Peyer's patch (tissue), 4 donors: ENCODE measurements at regions not wholly inside any gene's neighbourhood (a gene's known extent, or its start where the extent isn't known, plus 50 kb on each side); places are given as distances from the start of the nearest gene placed in this dataset.

Experiments
- DNase-seq, 3 donors: peaks; one replicate each; pipeline ENCODE4 v3.0.0-alpha.2; 2017 to 2019
- H3K27ac ChIP-seq, 4 donors: fragments of 200-600 bp; sonication (generic); one replicate each; pipeline ENCODE4 v1.5.1; 2016 to 2019
- H3K27me3 ChIP-seq, 2 donors: fragments of 200-600 bp; sonication (generic); one replicate each; pipeline ENCODE4 v1.5.1; 2019
- H3K36me3 ChIP-seq, 3 donors: fragments of 200-600 bp; sonication (generic); one replicate each; pipeline ENCODE4 v1.5.1; 2016 to 2019
- H3K4me1 ChIP-seq, 4 donors: fragments of 200-600 bp; sonication (generic); one replicate each; pipeline ENCODE4 v1.5.1; 2016 to 2019
- H3K4me3 ChIP-seq, 4 donors: fragments of 200-600 bp; sonication (generic); 1 replicate in 3 of 4; 2 replicates in 1 of 4; pipeline ENCODE4 v1.5.1; 2016 to 2019; ENCODE audit warnings: mild to moderate bottlenecking in 1 of 4
- H3K9me3 ChIP-seq, 4 donors: fragments of 200-600 bp; sonication (generic); one replicate each; pipeline ENCODE4 v1.5.1; 2016 to 2019; ENCODE audit warnings: mild to moderate bottlenecking in 1 of 4
- CTCF ChIP-seq, 6 experiments: fragments of 450-650 bp in 4 of 6; fragments of 200-600 bp in 2 of 6; sonication (generic) in 1 of 6; IDR thresholded peaks; one replicate each; pipeline ENCODE4 v1.5.1; 2017 to 2019; ENCODE audit warnings: antibody characterized with exemption in 6 of 6, mild to moderate bottlenecking in 3 of 6, moderate library complexity in 1 of 6
- POLR2A ChIP-seq, 2 donors: fragments of 450-650 bp; IDR thresholded peaks; one replicate each; pipeline ENCODE4 v1.5.1; 2017; ENCODE audit warnings: antibody characterized with exemption in 2 of 2, mild to moderate bottlenecking in 2 of 2, moderate library complexity in 2 of 2

GRCh38 chr1:73914951-73915350, 283.0 kb downstream of the LRRIQ3 start:
- H3K27me3 ChIP-seq: no peaks in the 10 kb centered on the region
- no peak overlapping the region for H3K27ac ChIP-seq
- H3K9me3 ChIP-seq: no peaks in the 10 kb centered on the region
- no peak overlapping the region for H3K4me3 ChIP-seq
- no peak for TF ChIP-seq CTCF (IDR thresholded peaks at IDR 0.05)
- no peak for TF ChIP-seq POLR2A (IDR thresholded peaks at IDR 0.05)
- no peak for DNase-seq
- H3K4me1 ChIP-seq: no peaks in the 10 kb centered on the region
- no peaks in the 10 kb centered on the region for H3K36me3 ChIP-seq

GRCh38 chr1:73913025-73913424, 285.0 kb downstream of the LRRIQ3 start:
- Histone ChIP-seq H3K4me1 (no peaks in the 10 kb centered on the region), H3K36me3 (no peaks in the 10 kb centered on the region), H3K4me3 (no peak overlapping the region), H3K27ac (no peak overlapping the region), H3K27me3 (no peaks in the 10 kb centered on the region), H3K9me3 (no peaks in the 10 kb centered on the region)
- no peak for TF ChIP-seq POLR2A (IDR thresholded peaks at IDR 0.05)
- no peak for TF ChIP-seq CTCF (IDR thresholded peaks at IDR 0.05)
- no peak for DNase-seq

GRCh38 chr1:73911849-73912248, 286.1 kb downstream of the LRRIQ3 start:
- DNase-seq: no peak
- H3K36me3 ChIP-seq: no peaks in the 10 kb centered on the region
- no peak overlapping the region for H3K27ac ChIP-seq
- H3K4me1 ChIP-seq: no peaks in the 10 kb centered on the region
- TF ChIP-seq POLR2A (IDR thresholded peaks at IDR 0.05): no peak
- TF ChIP-seq CTCF (IDR thresholded peaks at IDR 0.05): no peak
- no peaks in the 10 kb centered on the region for H3K9me3 ChIP-seq
- no peak overlapping the region for H3K4me3 ChIP-seq
- H3K27me3 ChIP-seq: no peaks in the 10 kb centered on the region

- DNase-seq: no peak
- no peak for TF ChIP-seq POLR2A (IDR thresholded peaks at IDR 0.05)
- TF ChIP-seq CTCF (IDR thresholded peaks at IDR 0.05): no peak
- H3K27me3 ChIP-seq: no peaks in the 10 kb centered on the region
Observed at GRCh38 chr1:73910466-73910865, 287.5 kb downstream of the LRRIQ3 start.

GRCh38 chr1:73910062-73910461, 287.9 kb downstream of the LRRIQ3 start:
- DNase-seq: no peak

More at GRCh38 chr1:73910466-73910865, 287.5 kb downstream of the LRRIQ3 start:
- H3K4me3 ChIP-seq: no peak overlapping the region
- no peaks in the 10 kb centered on the region for H3K4me1 ChIP-seq
- H3K9me3 ChIP-seq: no peaks in the 10 kb centered on the region
- no peak overlapping the region for H3K27ac ChIP-seq
- H3K36me3 ChIP-seq: no peaks in the 10 kb centered on the region

More at GRCh38 chr1:73910062-73910461, 287.9 kb downstream of the LRRIQ3 start:
- no peak overlapping the region for H3K27ac ChIP-seq
- no peaks in the 10 kb centered on the region for H3K4me1 ChIP-seq
- H3K27me3 ChIP-seq: no peaks in the 10 kb centered on the region
- H3K9me3 ChIP-seq: no peaks in the 10 kb centered on the region
- no peak overlapping the region for H3K4me3 ChIP-seq
- TF ChIP-seq POLR2A (IDR thresholded peaks at IDR 0.05): no peak
- no peak for TF ChIP-seq CTCF (IDR thresholded peaks at IDR 0.05)
- no peaks in the 10 kb centered on the region for H3K36me3 ChIP-seq
